H1 (cell line): ENCODE measurements at regions not wholly inside any gene's neighbourhood (a gene's known extent, or its start where the extent isn't known, plus 50 kb on each side); places are given as distances from the start of the nearest gene placed in this dataset.

Source experiments
- POLR2A ChIP-seq, 2 experiments: IDR thresholded peaks; 1 replicate in 1 of 2; 2 replicates in 1 of 2; pipeline ENCODE4 v1.6.1; 2011; ENCODE audit warnings: low read depth in 2 of 2, low read length in 2 of 2, mild to moderate bottlenecking in 2 of 2; ENCODE audit errors: control extremely low read depth in 1 of 2
- SIN3A ChIP-seq, 2 experiments: IDR thresholded peaks in 1 of 2; conservative IDR thresholded peaks in 1 of 2; 2 replicates each; pipeline ENCODE4 v1.6.1; 2011 to 2012; ENCODE audit warnings: low read length in 2 of 2, improper control_type of control experiment in 1 of 2, low read depth in 1 of 2, mild to moderate bottlenecking in 1 of 2
- TF ChIP-seq, protein P1 (sequence below), 3 experiments: IDR thresholded peaks; 1 replicate in 2 of 3; 2 replicates in 1 of 3; pipeline versions ENCODE4 v1.5.1 to v1.6.1; 2011; ENCODE audit warnings: low read length in 3 of 3, mild to moderate bottlenecking in 3 of 3, inconsistent platforms in 2 of 3, low read depth in 1 of 3, moderate library complexity in 1 of 3; ENCODE audit not compliant: insufficient read depth in 1 of 3; ENCODE audit errors: control extremely low read depth in 1 of 3

DNA sequence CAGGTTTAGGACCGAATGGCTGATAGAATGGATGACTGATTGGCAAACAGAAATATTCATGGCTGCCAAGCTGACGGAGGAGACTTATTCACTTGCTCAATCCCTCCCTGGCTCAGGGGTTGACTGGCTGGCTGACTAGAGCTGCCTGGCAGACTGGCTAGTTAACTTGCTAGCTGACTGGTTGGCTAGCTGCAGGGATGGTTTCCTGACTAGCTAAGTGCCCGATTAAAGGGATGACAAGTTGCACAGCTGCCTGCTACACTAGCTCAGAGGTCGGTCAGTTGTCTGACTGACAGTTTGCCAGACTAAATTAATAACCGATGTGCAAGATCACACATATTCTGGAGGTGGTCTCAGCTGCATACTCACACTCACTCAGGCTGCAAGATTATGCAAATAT, 1208.4 kb upstream of the CDH8 start:
- TF ChIP-seq POLR2A (IDR thresholded peaks at IDR 0.05; ENCODE audit: control extremely low read depth in 1 of 2, low read depth in 2 of 2, low read length in 2 of 2) (no peak), SIN3A (conservative IDR thresholded peaks at IDR 0.05 in 1 of 2, IDR thresholded peaks at IDR 0.05 in 1 of 2; ENCODE audit: low read depth in 1 of 2, low read length in 2 of 2) (no peak)
- TF ChIP-seq, protein P1, sequence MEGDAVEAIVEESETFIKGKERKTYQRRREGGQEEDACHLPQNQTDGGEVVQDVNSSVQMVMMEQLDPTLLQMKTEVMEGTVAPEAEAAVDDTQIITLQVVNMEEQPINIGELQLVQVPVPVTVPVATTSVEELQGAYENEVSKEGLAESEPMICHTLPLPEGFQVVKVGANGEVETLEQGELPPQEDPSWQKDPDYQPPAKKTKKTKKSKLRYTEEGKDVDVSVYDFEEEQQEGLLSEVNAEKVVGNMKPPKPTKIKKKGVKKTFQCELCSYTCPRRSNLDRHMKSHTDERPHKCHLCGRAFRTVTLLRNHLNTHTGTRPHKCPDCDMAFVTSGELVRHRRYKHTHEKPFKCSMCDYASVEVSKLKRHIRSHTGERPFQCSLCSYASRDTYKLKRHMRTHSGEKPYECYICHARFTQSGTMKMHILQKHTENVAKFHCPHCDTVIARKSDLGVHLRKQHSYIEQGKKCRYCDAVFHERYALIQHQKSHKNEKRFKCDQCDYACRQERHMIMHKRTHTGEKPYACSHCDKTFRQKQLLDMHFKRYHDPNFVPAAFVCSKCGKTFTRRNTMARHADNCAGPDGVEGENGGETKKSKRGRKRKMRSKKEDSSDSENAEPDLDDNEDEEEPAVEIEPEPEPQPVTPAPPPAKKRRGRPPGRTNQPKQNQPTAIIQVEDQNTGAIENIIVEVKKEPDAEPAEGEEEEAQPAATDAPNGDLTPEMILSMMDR (IDR thresholded peaks at IDR 0.05; ENCODE audit: control extremely low read depth in 1 of 3, insufficient read depth in 1 of 3, low read depth in 1 of 3, low read length in 3 of 3), result no peak
